Nucleus accumbens (tissue), 56 donors: ENCODE measurements at regions not wholly inside any gene's neighbourhood (a gene's known extent, or its start where the extent isn't known, plus 50 kb on each side); places are given as distances from the start of the nearest gene placed in this dataset.
A peak's percentile ranks its signal among the peaks of the same experiment; 100 is the strongest.

Source experiments
- DNase-seq, 56 donors: peaks; one replicate each; lab custom pipeline; 2025; lab: John Stamatoyannopoulos, UW

GRCh38 chr9:82367016-82367415, 378.4 kb downstream of the SPATA31D1 start:
- no peak for DNase-seq

GRCh38 chr9:82367929-82368328, 379.4 kb downstream of the SPATA31D1 start:
- DNase-seq = no peak

GRCh38 chr9:82369251-82369945, 380.8 kb downstream of the SPATA31D1 start:
- no peak for DNase-seq

GRCh38 chr9:82375041-82375440, 386.5 kb downstream of the SPATA31D1 start:
- no peak for DNase-seq

- no peak for DNase-seq
These were observed 388.2 kb downstream of the SPATA31D1 start for GRCh38 chr9:82376677-82377232.

GRCh38 chr9:82382887-82383616, 394.5 kb downstream of the SPATA31D1 start:
- no peak for DNase-seq

GRCh38 chr9:82385633-82386032, 397.1 kb downstream of the SPATA31D1 start:
- no peak for DNase-seq

- no peak for DNase-seq
These were observed 409.0 kb downstream of the SPATA31D1 start for GRCh38 chr9:82397534-82397933.

GRCh38 chr9:82404196-82404870, 415.8 kb downstream of the SPATA31D1 start:
- no peak for DNase-seq

GRCh38 chr9:82404881-82405280, 416.3 kb downstream of the SPATA31D1 start:
- no peak for DNase-seq

- no peak for DNase-seq
These were observed 418.0 kb downstream of the SPATA31D1 start for GRCh38 chr9:82406456-82407085.

- no peak for DNase-seq
These were observed 421.7 kb downstream of the SPATA31D1 start for GRCh38 chr9:82410306-82410705.

GRCh38 chr9:82410866-82411265, 422.3 kb downstream of the SPATA31D1 start:
- DNase-seq = no peak

GRCh38 chr9:82412586-82413305, 424.2 kb downstream of the SPATA31D1 start:
- no peak for DNase-seq

- no peak for DNase-seq
These were observed 428.9 kb downstream of the SPATA31D1 start for GRCh38 chr9:82417501-82417900.

- no peak for DNase-seq
These were observed 429.8 kb downstream of the SPATA31D1 start for GRCh38 chr9:82418334-82418733.

GRCh38 chr9:82419696-82420486, 431.3 kb downstream of the SPATA31D1 start:
- no peak for DNase-seq

- peak in 1 of 56 donors; percentile 1 for DNase-seq
These were observed 432.9 kb downstream of the SPATA31D1 start for GRCh38 chr9:82421498-82421897.

GRCh38 chr9:82423700-82424099, 435.1 kb downstream of the SPATA31D1 start:
- no peak for DNase-seq
